HG03060 (cell line): ENCODE measurements at regions not wholly inside any gene's neighbourhood (a gene's known extent, or its start where the extent isn't known, plus 50 kb on each side); places are given as distances from the start of the nearest gene placed in this dataset.

Experiments
- ATAC-seq: cut with Tn5 transposase; IDR thresholded peaks from one replicate; pipeline ENCODE4 v1.9.1; 2021; ENCODE audit warnings: low read depth, moderate number of reproducible peaks; ENCODE audit not compliant: unreplicated experiment

- ATAC-seq = no peak
Observed at GRCh38 chr3:83877910-83878309, 1080.9 kb upstream of the CADM2 start.

- ATAC-seq = no peak
Observed at GRCh38 chr3:83882701-83883100, 1076.1 kb upstream of the CADM2 start.

- no peak for ATAC-seq
Observed at GRCh38 chr3:83890039-83890762, 1068.6 kb upstream of the CADM2 start.

- no peak for ATAC-seq
Observed at GRCh38 chr3:83890763-83891135, 1068.0 kb upstream of the CADM2 start.

- ATAC-seq = no peak
Observed at GRCh38 chr3:83894223-83894622, 1064.6 kb upstream of the CADM2 start.

GRCh38 chr3:83895892-83896291, 1062.9 kb upstream of the CADM2 start:
- ATAC-seq = no peak

GRCh38 chr3:83902787-83903533, 1055.8 kb upstream of the CADM2 start:
- ATAC-seq = no peak

- no peak for ATAC-seq
Observed at GRCh38 chr3:83913381-83913780, 1045.4 kb upstream of the CADM2 start.

- ATAC-seq = no peak
Observed at GRCh38 chr3:83926291-83926690, 1032.5 kb upstream of the CADM2 start.

- no peak for ATAC-seq
Observed at GRCh38 chr3:83928391-83928790, 1030.4 kb upstream of the CADM2 start.

GRCh38 chr3:83928903-83929302, 1029.9 kb upstream of the CADM2 start:
- ATAC-seq = no peak

- ATAC-seq = no peak
Observed at GRCh38 chr3:83934192-83935021, 1024.4 kb upstream of the CADM2 start.

GRCh38 chr3:83938491-83938890, 1020.3 kb upstream of the CADM2 start:
- ATAC-seq = no peak

- no peak for ATAC-seq
Observed at GRCh38 chr3:83941990-83942745, 1016.6 kb upstream of the CADM2 start.

- ATAC-seq = no peak
Observed at GRCh38 chr3:83946049-83946448, 1012.7 kb upstream of the CADM2 start.

- no peak for ATAC-seq
Observed at GRCh38 chr3:83946554-83946953, 1012.2 kb upstream of the CADM2 start.

GRCh38 chr3:83948771-83949170, 1010.0 kb upstream of the CADM2 start:
- no peak for ATAC-seq

GRCh38 chr3:83953417-83954089, 1005.2 kb upstream of the CADM2 start:
- no peak for ATAC-seq

GRCh38 chr3:83956431-83956830, 1002.4 kb upstream of the CADM2 start:
- no peak for ATAC-seq

- no peak for ATAC-seq
Observed at GRCh38 chr3:83968356-83968755, 990.4 kb upstream of the CADM2 start.
